ENCODE measurements at regions not wholly inside any gene's neighbourhood (a gene's known extent, or its start where the extent isn't known, plus 50 kb on each side); places are given as distances from the start of the nearest gene placed in this dataset.
"Not testable (repeated sequence)": the region's sequence is repeated elsewhere in the genome, so short reads cannot be mapped to it uniquely, and the experiment has no call there.

DNA sequence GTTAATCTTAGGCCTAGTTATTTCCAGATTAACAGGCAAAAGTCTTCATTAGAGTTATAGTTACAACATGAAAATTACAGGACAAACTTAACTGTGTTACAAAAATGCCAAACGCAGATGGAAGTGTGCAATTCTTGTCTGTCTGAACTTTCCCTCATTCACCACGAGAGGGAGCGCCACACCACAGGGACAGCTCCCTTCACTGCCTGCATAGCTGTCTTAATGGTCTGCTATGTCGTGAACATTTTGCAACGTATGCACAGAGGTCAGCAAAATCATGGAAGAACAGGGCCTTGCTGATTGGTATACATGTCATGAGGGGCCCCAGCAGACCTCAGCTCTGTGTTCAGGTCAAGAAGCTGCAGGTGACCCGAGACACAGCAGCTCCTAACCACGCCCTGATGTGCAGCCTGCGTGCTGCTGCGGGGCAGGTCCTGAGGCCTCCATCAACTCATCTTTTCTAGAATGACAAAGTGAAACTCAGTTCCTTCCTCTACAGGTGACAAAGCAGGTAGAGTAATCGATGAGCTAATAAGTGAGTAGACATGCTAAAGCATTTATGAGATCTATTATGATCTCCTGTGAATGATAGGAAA, 78.8 kb upstream of the ATP8B1 start:
- DNase-seq (ENCODE audit: low spot score): peak; percentile 88

DNA sequence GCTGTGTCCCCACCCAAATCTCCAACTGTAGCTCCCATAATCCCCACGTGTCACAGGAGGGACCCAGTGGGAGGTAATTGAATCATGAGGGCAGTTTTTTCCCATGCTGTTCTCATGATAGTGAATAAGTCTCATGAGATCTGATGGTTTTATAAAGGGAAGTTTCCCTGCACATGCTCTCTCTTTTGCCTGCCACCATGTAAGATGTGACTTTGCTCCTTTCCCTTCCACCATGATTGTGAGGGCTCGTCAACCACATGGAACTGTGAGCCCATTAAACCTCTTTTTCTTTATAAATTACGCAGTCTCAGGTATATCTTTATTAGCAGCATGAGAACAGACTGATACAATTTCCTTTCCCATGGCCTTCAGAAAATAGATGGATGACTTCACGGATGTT, 76.8 kb upstream of the ATP8B1 start:
- DNase-seq (ENCODE audit: low spot score): not testable (repeated sequence)

DNA sequence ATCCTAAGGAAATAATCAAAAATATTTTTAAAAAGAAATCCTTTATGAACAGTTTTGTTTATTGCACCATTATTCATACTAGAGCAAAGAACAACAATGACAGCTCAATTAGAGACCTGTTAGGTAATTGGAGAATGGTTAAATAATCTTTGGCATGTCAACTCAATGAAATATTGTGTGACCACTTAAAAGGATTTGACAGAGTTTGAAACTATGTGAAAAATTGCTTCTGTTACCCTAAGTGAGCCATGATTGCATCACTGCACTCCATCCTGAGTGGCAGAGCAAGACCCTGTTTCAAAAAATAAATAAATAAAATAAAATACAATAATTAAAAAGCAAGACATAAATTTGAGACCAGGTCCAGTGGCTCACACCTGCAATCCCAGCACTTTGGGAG, 66.1 kb upstream of the ATP8B1 start:
- DNase-seq (ENCODE audit: low spot score): no peak

DNA sequence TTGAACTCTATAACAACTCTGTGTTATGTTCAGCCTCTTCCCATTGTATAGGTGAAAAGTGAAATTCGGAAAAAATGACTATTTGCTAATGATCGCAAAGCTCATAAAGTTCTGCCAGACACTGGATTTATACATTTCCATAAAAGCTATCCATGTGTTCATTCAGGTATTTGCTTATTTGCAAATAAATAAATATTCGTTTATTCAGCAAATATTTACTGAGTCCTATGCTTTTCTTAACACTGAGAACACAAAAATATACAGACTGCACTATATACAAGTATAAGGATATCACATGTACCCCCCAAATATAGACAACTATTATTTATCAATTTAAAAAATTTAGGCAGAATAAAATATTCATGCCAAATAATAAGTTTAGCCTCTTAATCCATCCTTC, 63.2 kb upstream of the ATP8B1 start:
- no peak for DNase-seq (ENCODE audit: low spot score)

DNA sequence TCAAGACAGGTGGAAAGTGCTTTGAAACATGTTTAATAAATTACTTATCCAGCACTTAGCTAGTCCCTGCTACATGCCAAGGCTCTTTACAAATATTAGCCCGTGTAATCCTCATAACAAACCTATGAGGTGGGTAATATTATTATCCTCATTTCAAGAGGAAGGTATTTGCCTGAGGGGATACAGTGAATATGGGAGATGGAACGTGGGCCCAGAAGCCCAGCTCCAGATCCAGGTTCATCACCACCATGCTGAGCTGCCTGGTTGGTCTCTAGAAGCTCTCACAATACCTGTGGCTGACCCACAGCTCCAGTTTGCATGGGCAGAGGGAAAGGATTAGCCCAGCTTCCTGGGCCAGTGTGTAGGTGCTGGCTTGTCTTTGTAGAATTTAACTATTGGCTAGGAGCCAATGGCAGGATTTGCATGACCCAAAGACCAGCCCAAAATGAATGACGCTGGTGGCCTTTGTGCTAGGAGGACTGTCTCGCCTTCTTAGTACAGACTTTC, 61.6 kb upstream of the ATP8B1 start:
- no peak for DNase-seq (ENCODE audit: low spot score)

DNA sequence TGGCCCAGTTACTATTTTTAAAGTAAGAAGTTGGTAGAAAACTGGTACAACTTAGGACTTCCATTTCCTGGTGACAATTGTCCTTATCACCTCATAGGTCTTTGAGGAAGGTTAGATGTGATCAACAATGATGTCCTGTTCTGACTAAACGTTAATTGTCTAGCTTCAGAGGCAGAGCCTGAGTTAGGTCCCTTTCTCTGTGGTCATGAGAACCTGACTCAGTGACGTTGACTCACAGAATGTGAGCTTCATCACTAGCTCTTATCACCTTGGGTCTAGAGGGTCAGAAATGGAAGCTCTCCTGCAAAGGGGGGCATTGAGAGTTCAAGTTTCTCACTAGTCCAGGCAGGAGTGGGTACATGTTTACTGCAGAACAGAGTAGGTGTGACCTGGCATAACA, 60.6 kb upstream of the ATP8B1 start:
- no peak for DNase-seq (ENCODE audit: low spot score)

DNA sequence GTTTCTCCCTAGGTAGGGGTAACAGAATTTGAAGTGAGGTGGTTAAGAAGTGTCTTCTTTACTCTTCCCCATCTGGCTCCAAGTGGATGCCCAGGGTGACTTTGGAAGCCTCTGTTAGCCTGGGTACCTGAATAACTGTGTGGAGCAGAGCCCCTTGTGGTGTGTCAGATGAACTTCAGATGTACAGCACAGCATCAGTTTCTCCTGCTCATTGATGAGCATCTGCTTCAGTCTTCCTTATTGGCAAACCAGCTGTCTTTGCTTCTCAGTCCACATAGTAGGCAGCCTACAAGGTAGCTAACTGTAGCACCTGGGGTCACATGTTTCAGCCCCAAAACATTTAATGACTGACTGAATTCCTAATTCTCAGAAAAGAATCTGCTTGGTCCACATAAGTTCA, 56.2 kb upstream of the ATP8B1 start:
- no peak for DNase-seq (ENCODE audit: low spot score)

DNA sequence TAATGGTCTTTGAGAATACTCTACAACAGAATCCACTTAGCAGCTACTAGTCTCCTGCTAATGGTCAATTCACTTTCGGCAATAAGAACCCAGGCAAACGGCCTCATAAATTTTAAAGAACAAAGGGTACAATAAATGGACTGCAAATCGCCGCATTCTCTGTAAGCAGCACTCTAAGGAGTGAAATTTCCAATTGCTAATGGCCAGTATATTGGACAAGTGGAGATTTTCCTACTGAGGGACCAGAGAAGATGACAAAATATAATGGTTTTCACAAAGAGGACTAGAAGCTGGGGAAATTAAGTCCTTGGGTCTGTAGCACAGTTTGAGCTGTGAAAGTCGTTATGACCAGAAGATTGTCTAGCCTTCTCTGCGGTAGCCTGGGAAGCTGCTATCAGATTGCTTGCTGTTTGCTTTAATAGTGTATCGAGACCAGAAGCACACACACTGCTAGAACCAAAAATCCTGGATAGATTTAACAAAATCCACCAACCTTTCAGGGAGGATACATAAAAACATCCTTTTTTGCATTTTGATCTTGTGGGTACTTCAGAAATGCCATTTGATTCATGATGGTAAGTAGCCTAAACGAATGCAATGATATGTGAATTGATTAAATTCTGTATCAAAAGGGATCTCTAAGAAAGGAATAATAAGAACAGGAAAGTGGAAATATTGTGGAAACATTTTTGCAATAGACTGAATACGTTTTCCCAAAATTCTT, 53.6 kb upstream of the ATP8B1 start:
- DNase-seq (ENCODE audit: low spot score): no peak

DNA sequence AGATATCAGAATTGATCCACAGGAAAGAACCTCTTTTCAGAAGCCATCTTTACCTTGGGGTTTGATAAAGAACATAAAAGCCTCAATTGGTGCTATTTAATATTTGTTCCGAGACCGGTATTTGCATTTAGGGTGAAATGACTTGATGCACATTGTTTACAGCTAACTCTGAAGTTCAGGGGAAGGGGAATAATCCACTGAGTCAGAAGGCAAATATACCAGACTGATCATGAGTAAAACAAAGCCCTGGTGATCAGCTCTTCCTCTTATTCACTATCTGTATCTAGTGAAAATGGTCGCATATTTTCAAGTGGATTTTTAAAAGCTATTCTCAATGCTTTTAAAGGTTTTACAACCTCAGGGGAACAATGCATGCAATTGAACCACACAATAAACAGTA, 53.0 kb upstream of the ATP8B1 start:
- no peak for DNase-seq (ENCODE audit: low spot score)

DNA sequence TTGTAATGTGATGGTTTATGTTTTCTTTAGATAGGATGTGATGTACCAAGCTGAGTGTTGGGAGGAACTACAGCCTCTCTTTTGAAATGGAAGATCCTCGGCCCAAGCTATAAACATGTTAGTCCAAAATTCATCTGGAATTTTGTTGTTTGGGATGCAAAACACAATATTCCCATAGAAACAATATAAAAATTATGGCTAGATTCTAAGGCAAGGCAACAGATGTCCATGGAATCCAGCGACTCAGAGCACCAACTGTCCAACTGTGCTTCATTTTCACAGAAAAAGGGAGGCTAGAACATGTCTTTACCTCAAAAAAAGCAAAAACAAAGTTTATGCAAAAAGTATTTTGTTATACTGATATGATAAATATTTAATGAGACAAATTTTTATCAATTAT, 52.4 kb upstream of the ATP8B1 start:
- DNase-seq (ENCODE audit: low spot score): no peak

DNA sequence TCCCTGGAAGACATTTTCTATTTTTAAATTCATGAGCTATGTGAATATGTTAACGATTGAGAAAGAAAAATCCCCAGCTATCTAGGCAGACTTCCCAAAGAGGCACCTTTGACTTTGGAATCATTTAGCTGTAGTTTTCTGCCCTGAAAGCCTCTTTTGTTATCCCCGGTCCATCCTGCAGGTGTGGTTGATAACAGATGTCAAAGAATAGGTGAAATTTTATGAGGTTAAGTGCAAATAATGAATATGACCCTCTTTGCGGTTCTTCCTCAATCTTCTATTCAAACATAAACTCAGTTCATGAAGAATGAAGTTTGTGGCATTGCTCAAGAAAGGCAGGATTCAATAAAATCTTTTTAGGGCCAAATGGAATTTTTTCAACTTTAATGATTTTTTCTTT, 51.6 kb upstream of the ATP8B1 start:
- DNase-seq (ENCODE audit: low spot score): no peak

DNA sequence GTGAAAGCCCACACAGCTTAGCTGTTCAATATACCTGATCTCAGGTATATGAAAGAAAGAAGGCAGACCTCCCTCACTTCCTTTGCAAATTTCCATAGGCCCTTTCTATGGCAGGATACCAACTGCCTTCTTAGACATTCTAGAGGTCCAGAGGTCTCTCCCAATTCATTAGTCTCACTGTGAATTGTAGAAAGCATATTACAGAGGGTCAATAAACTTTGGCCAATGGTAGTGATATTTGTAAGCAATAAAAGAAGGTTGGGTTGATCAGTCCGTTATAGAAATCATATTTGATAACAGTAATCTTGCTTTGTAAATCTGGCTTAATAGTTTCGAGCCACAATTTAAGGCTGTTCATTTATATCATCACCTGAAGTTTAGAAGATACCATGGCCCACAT, 50.7 kb upstream of the ATP8B1 start:
- no peak for DNase-seq (ENCODE audit: low spot score)

DNA sequence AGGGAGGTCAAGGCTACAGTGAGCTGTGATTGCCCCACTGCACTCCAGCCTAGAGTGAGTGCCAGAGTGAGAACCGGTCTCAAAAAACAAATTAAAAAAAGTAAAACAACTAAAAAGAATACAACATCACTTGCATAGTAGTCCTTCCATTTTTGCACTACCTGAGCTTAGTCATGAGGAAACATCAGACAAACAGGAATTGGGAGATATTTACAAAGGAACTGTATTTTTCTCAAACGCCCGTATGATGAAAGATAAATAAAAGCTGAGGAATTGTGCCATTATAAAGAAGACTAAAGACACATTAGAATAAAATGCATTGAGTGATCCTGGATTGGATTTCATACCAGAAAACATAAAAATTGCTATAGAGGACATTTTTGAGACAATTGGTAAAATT, 50.0 kb upstream of the ATP8B1 start:
- no peak for DNase-seq (ENCODE audit: low spot score)

Measured in GM03348 (cell line).